ENCODE measurements at regions not wholly inside any gene's neighbourhood (a gene's known extent, or its start where the extent isn't known, plus 50 kb on each side); places are given as distances from the start of the nearest gene placed in this dataset.

DNA sequence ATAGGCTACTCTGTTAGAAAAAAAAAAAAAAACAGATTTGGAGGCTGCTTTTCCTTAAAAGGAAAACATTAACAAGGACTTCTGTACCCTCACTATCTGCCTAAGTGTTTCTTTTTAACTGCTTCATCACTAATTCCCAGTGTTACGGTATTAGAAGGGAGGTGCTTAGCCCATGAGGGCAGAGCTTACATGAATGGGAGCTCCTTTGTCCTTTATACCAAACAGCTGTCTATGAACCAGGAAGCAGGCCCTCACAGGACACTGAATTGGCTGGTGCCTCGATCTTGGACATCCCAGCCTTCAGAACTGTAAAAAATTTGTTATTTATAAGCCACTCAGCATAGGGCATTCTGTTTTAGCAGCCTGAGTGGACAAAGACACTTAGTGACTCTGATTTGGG is 215.6 kb upstream of the NRSN1 start:
- TF ChIP-seq, protein P1, sequence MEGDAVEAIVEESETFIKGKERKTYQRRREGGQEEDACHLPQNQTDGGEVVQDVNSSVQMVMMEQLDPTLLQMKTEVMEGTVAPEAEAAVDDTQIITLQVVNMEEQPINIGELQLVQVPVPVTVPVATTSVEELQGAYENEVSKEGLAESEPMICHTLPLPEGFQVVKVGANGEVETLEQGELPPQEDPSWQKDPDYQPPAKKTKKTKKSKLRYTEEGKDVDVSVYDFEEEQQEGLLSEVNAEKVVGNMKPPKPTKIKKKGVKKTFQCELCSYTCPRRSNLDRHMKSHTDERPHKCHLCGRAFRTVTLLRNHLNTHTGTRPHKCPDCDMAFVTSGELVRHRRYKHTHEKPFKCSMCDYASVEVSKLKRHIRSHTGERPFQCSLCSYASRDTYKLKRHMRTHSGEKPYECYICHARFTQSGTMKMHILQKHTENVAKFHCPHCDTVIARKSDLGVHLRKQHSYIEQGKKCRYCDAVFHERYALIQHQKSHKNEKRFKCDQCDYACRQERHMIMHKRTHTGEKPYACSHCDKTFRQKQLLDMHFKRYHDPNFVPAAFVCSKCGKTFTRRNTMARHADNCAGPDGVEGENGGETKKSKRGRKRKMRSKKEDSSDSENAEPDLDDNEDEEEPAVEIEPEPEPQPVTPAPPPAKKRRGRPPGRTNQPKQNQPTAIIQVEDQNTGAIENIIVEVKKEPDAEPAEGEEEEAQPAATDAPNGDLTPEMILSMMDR (IDR thresholded peaks at IDR 0.05) = no peak
- no peak for TF ChIP-seq POLR2A (IDR thresholded peaks at IDR 0.05)
